Tibial nerve (tissue), 4 donors: ENCODE measurements at regions not wholly inside any gene's neighbourhood (a gene's known extent, or its start where the extent isn't known, plus 50 kb on each side); places are given as distances from the start of the nearest gene placed in this dataset.

Experiments used
- DNase-seq, 2 donors: peaks; one replicate each; pipeline ENCODE4 v3.0.0-alpha.2; 2019; ENCODE audit warnings: low spot score in 2 of 2
- H3K27ac ChIP-seq, 4 donors: fragments of 200-600 bp; sonication (generic) in 3 of 4; one replicate each; pipeline ENCODE4 v1.5.1; 2017 to 2019; ENCODE audit warnings: mild to moderate bottlenecking in 1 of 4
- H3K27me3 ChIP-seq, 2 donors: fragments of 200-600 bp; sonication (generic) in 1 of 2; one replicate each; pipeline versions ENCODE4 v1.5.1 to v1.6.0; 2017 to 2019
- H3K36me3 ChIP-seq, 3 donors: fragments of 200-600 bp; sonication (generic); one replicate each; pipeline ENCODE4 v1.5.1; 2018 to 2019
- H3K4me1 ChIP-seq, 4 donors: fragments of 200-600 bp; sonication (generic) in 3 of 4; one replicate each; pipeline ENCODE4 v1.5.1; 2017 to 2019
- H3K4me3 ChIP-seq, 4 donors: fragments of 200-600 bp; sonication (generic) in 3 of 4; one replicate each; pipeline ENCODE4 v1.5.1; 2017 to 2019; ENCODE audit warnings: mild to moderate bottlenecking in 1 of 4, moderate library complexity in 1 of 4
- H3K9me3 ChIP-seq, 4 donors: fragments of 200-600 bp; sonication (generic) in 3 of 4; one replicate each; pipeline ENCODE4 v1.5.1; 2017 to 2019
- EP300 ChIP-seq, 2 donors: sonication (generic); formaldehyde crosslinking; IDR thresholded peaks; one replicate each; pipeline ENCODE4 v1.6.1; 2017; ENCODE audit warnings: antibody characterized with exemption in 2 of 2, mild to moderate bottlenecking in 1 of 2
- POLR2A ChIP-seq, 2 donors: fragments of 450-650 bp; IDR thresholded peaks; one replicate each; pipeline ENCODE4 v1.6.1; 2017; ENCODE audit warnings: antibody characterized with exemption in 2 of 2, mild to moderate bottlenecking in 2 of 2, moderate library complexity in 2 of 2
- WGBS, 2 donors: methylation state at CpG; one replicate each; pipeline ENCODE4 v1.1.5; 2018; 5-methylcytosine and 5-hydroxymethylcytosine counted together
- TF ChIP-seq, protein P1 (sequence below), 5 experiments: fragments of 200-600 bp in 3 of 5; fragments of 450-650 bp in 2 of 5; sonication (generic) in 3 of 5; IDR thresholded peaks; one replicate each; pipeline ENCODE4 v1.5.1; 2016 to 2019; ENCODE audit warnings: antibody characterized with exemption in 5 of 5, mild to moderate bottlenecking in 3 of 5, moderate library complexity in 2 of 5

DNA sequence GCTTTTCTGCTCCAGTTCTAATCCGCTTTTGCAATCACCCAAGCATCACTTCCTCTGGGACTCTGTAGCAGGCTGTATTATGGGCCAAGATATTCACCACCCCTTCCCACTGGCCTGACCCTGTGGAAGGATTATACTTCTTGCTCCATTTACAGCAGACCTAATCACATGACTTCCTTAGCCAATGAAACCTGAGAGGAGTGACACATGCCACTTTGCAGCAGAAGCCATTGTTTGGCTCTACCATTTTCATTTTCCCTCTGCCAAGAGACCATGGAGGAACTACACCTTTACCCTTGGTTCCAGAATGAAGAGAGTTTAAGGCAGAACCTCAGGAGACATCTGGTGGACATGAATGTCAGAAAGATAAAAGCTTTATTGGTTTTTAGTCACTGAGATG is 134.9 kb upstream of the HSD17B12 start:
- Histone ChIP-seq H3K9me3 (no peaks in the 10 kb centered on the region), H3K36me3 (no peaks in the 10 kb centered on the region), H3K27ac (no peak overlapping the region), H3K27me3 (peaks cover 0 to 28% of the 10 kb centered on the region in 2 donors), H3K4me1 (peaks cover 0 to 14% (median 0%) of the 10 kb centered on the region in 4 donors), H3K4me3 (no peak overlapping the region)
- WGBS, 2 donors, result 68 to 76% methylated on average over 1 of the region's 1 CpG
- no peak for DNase-seq
- TF ChIP-seq POLR2A (IDR thresholded peaks at IDR 0.05), result no peak
- TF ChIP-seq EP300 (IDR thresholded peaks at IDR 0.05), result no peak
- TF ChIP-seq, protein P1, sequence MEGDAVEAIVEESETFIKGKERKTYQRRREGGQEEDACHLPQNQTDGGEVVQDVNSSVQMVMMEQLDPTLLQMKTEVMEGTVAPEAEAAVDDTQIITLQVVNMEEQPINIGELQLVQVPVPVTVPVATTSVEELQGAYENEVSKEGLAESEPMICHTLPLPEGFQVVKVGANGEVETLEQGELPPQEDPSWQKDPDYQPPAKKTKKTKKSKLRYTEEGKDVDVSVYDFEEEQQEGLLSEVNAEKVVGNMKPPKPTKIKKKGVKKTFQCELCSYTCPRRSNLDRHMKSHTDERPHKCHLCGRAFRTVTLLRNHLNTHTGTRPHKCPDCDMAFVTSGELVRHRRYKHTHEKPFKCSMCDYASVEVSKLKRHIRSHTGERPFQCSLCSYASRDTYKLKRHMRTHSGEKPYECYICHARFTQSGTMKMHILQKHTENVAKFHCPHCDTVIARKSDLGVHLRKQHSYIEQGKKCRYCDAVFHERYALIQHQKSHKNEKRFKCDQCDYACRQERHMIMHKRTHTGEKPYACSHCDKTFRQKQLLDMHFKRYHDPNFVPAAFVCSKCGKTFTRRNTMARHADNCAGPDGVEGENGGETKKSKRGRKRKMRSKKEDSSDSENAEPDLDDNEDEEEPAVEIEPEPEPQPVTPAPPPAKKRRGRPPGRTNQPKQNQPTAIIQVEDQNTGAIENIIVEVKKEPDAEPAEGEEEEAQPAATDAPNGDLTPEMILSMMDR (IDR thresholded peaks at IDR 0.05), result no peak

DNA sequence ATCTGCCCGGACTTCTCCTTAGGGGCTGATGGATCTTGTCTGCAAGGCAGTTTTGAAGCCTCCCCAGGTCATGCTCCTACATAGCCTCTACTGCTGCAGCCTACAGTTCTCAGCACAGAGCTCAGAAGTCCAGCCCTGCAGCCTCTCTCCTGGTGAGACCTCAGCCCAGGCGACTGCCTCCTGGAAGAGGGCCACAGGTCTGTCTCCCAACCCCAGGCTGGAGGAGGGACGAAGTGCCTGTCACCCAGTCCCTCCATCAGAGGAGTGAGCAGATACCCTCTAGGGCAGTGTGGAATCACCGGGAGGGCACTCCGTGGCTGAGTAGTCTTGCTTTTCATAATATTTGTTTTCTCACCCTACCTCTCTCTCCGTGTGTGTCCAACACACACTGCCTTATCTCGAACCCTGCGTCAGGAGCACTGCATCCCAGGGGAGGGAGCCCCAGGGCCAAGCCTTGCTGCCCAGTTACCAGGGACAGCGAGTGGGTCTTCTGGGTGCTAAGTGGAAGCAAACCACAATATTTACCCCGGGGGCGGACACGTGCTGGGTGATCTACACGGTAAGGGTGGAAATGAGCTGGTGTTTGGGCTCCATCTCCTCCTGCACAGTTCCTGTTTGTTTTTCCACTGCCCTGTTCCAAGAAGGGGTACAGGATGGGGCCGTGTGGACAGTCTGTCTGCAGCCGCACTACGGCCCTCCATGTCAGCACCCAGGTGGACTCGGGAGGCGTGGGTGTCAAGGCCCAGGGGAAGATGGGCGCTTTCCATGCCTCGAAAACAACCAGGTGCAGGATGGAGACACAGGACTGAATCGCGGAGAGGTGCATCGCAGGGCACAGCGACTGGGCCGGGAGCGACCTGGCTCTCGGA is 133.7 kb upstream of the HSD17B12 start:
- Histone ChIP-seq H3K27me3 (peaks cover 0 to 28% of the 10 kb centered on the region in 2 donors), H3K4me1 (peaks cover 0 to 14% (median 0%) of the 10 kb centered on the region in 4 donors), H3K36me3 (no peaks in the 10 kb centered on the region), H3K27ac (no peak overlapping the region), H3K4me3 (peak overlapping the region in 1 of 4 donors; percentile 39), H3K9me3 (no peaks in the 10 kb centered on the region)
- no peak for DNase-seq
- WGBS, 2 donors, result 38 to 45% methylated on average over 23 to 26 of the region's 27 CpGs
- no peak for TF ChIP-seq EP300 (IDR thresholded peaks at IDR 0.05)
- no peak for TF ChIP-seq POLR2A (IDR thresholded peaks at IDR 0.05)
- TF ChIP-seq, protein P1 (IDR thresholded peaks at IDR 0.05), result no peak

DNA sequence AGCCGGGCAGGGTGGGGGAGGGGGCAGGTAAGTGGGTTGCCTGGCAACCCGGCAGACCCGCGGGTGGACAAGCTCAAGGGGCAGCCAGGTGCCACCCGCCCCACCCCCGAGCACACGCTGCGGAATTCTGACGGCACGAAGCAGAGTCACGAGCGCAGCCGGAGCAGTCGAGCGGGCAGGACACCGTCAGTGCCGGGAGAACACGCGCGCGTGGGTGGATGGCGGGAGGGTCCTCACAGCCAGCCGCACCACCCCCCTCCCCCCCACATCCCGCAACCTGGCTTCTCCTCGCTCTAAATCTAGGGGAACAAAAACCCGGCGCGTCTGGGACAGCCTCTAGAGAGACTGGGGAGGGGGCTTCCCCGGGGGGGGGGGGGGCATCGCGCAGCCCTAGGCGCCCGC is 133.1 kb upstream of the HSD17B12 start:
- H3K27me3 ChIP-seq, result peaks cover 0 to 28% of the 10 kb centered on the region in 2 donors
- peak overlapping the region in 2 of 4 donors; percentile 9 to 39 for H3K4me3 ChIP-seq
- peaks cover 0 to 14% (median 0%) of the 10 kb centered on the region in 4 donors for H3K4me1 ChIP-seq
- DNase-seq, result no peak
- TF ChIP-seq EP300 (IDR thresholded peaks at IDR 0.05) (no peak), POLR2A (IDR thresholded peaks at IDR 0.05) (no peak)
- TF ChIP-seq, protein P1 (IDR thresholded peaks at IDR 0.05), result no peak
- H3K36me3 ChIP-seq, result no peaks in the 10 kb centered on the region
- peak overlapping the region in 1 of 4 donors; percentile 60 for H3K27ac ChIP-seq
- WGBS, 2 donors, result 0% methylated on average over 2 to 7 of the region's 33 CpGs
- no peaks in the 10 kb centered on the region for H3K9me3 ChIP-seq

DNA sequence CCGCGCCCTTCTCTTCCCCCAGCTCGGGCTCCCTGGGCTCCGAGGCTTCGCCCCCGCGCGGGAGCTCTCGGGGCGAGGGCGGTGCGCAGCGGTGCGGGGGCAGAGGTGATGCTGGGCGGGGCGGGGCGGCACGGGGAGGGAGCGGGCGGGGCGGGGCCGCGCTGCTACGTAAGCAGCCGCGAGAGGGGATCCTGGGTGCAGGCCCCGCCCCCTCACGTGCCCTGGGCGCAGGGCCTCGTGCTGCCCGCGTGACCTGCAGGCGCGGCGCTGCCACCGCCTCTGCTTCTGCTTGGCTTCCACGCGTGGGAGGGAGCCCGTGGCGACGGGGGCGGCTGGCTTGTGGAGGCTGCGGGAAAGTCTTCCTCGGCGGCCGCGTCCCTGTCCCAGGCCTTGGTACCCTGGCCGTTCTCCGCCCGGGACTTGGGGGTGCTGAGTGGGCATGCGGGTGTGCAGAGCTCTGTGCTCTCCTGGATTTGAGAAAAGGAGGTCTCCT is 132.6 kb upstream of the HSD17B12 start:
- Histone ChIP-seq H3K9me3 (no peaks in the 10 kb centered on the region), H3K4me3 (peak overlapping the region in 2 of 4 donors; percentile 9 to 39), H3K27ac (peak overlapping the region in 1 of 4 donors; percentile 60), H3K4me1 (peaks cover 0 to 14% (median 0%) of the 10 kb centered on the region in 4 donors), H3K36me3 (no peaks in the 10 kb centered on the region), H3K27me3 (peaks cover 0 to 28% of the 10 kb centered on the region in 2 donors)
- DNase-seq, result no peak
- 34 to 65% methylated on average over 4 to 33 of the region's 51 CpGs for WGBS, 2 donors
- TF ChIP-seq, protein P1 (IDR thresholded peaks at IDR 0.05), result no peak
- peak in 1 of 2 donors; percentile 30 for TF ChIP-seq EP300 (IDR thresholded peaks at IDR 0.05)

DNA sequence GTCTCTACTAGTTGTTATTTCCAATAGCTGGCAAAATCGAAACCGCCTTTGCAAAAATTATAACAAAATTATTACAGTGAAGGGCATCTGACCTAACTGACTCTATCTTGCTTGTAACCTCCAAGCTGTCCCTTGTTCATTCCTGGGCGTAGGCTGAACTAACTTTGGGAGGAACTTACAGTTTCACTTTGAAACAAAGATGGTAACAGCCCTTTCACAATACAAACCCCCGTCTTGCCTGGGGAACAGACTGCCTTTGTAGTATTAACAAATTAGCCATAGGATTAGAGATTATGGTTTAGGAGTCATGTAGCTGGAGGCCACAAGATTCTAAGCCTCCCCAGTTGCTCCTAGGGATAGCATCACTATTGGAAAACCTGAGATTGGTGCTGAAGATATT is 131.6 kb upstream of the HSD17B12 start:
- H3K27ac ChIP-seq, result no peak overlapping the region
- no peaks in the 10 kb centered on the region for H3K9me3 ChIP-seq
- H3K4me1 ChIP-seq, result peaks cover 0 to 14% (median 0%) of the 10 kb centered on the region in 4 donors
- DNase-seq, result no peak
- no peak for TF ChIP-seq POLR2A (IDR thresholded peaks at IDR 0.05)
- TF ChIP-seq, protein P1 (IDR thresholded peaks at IDR 0.05), result no peak
- no peak for TF ChIP-seq EP300 (IDR thresholded peaks at IDR 0.05)
- WGBS, 2 donors, result 66 to 69% methylated on average over 4 of the region's 4 CpGs
- no peaks in the 10 kb centered on the region for H3K36me3 ChIP-seq
- H3K4me3 ChIP-seq, result no peak overlapping the region
- H3K27me3 ChIP-seq, result peaks cover 0 to 30% of the 10 kb centered on the region in 2 donors
